ENCODE measurements at regions not wholly inside any gene's neighbourhood (a gene's known extent, or its start where the extent isn't known, plus 50 kb on each side); places are given as distances from the start of the nearest gene placed in this dataset.

DNA sequence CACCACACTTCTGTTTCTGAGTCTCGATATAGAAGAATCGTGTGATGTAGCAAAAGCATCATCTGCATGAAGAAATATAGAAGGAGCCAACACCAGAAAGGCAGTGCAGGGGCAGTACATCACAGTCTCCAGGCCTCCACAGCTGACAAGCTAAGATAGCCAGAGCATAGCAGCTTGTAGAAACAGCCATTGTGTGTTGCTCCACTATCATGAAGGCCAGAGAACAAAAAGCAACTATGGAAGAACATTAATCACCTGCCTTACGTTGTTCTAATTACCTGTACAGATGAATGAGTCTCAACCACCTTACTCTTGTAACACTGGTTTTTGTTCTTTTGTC is 129.0 kb downstream of the RND3 start:
- no peak for DNase-seq
- intact Hi-C loops (cut with DNase I; ENCODE audit: low total_unique reads), result no loop called here
- Histone ChIP-seq H3K4me1 (no peaks in the 10 kb centered on the region), H3K4me3 (no peak overlapping the region), H3K27ac (no peak overlapping the region), H3K9me3 (no peaks in the 10 kb centered on the region), H3K27me3 (no peaks in the 10 kb centered on the region), H3K36me3 (no peaks in the 10 kb centered on the region)
- TF ChIP-seq POLR2A (IDR thresholded peaks at IDR 0.05) (no peak), POLR2AphosphoS5 (IDR thresholded peaks at IDR 0.05) (no peak), EP300 (IDR thresholded peaks at IDR 0.05) (no peak), CTCF (IDR thresholded peaks at IDR 0.05) (no peak)
- WGBS, 5 donors, result 77 to 86% (median 82%) methylated on average over 3 of the region's 3 CpGs

- Histone ChIP-seq H3K27ac (no peak overlapping the region), H3K9me3 (no peaks in the 10 kb centered on the region), H3K4me3 (no peak overlapping the region), H3K27me3 (no peaks in the 10 kb centered on the region), H3K4me1 (no peaks in the 10 kb centered on the region), H3K36me3 (no peaks in the 10 kb centered on the region)
- DNase-seq, result no peak
- intact Hi-C loops (cut with DNase I; ENCODE audit: low total_unique reads), result no loop called here
- TF ChIP-seq POLR2A (IDR thresholded peaks at IDR 0.05) (no peak), POLR2AphosphoS5 (IDR thresholded peaks at IDR 0.05) (no peak), CTCF (IDR thresholded peaks at IDR 0.05) (no peak), EP300 (IDR thresholded peaks at IDR 0.05) (no peak)
- 55 to 71% (median 68%) methylated on average over 2 of the region's 2 CpGs for WGBS, 5 donors
Observed at GRCh38 chr2:150357770-150358467, 129.5 kb downstream of the RND3 start.

- intact Hi-C loops (cut with DNase I; ENCODE audit: low total_unique reads), result no loop called here
- no peak overlapping the region for H3K4me3 ChIP-seq
- H3K27ac ChIP-seq, result no peak overlapping the region
- no peak for DNase-seq
- H3K4me1 ChIP-seq, result no peaks in the 10 kb centered on the region
- TF ChIP-seq POLR2AphosphoS5 (IDR thresholded peaks at IDR 0.05) (no peak), CTCF (IDR thresholded peaks at IDR 0.05) (no peak)
- no peaks in the 10 kb centered on the region for H3K9me3 ChIP-seq
- WGBS, 5 donors, result 87 to 97% (median 96%) methylated on average over 2 of the region's 2 CpGs
- no peaks in the 10 kb centered on the region for H3K36me3 ChIP-seq
- H3K27me3 ChIP-seq, result no peaks in the 10 kb centered on the region
Observed at GRCh38 chr2:150355440-150355839, 132.0 kb downstream of the RND3 start.

- 75 to 90% (median 86%) methylated on average over 2 of the region's 2 CpGs for WGBS, 5 donors
Observed at GRCh38 chr2:150353376-150353775, 134.1 kb downstream of the RND3 start.

DNA sequence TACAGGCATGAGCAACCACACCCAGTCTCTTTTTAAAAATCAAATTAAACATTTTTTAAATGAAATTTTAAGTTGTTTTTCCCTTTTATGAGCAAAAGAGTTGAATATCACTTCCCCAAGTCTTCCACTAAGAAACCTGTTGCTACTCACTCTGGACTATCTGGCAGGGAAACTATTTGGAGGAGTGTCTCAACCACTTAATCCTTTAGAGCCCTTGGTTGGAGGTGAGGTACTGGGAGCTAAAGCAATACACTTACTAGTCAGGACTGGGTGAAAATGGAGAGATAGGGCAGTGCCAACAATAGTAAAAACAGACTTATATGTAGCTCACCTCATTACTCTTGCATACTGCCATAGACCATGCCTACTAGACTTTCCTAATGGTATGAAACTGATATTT is 135.5 kb downstream of the RND3 start:
- Histone ChIP-seq H3K4me3 (no peak overlapping the region), H3K27ac (no peak overlapping the region), H3K36me3 (no peaks in the 10 kb centered on the region), H3K27me3 (no peaks in the 10 kb centered on the region), H3K9me3 (no peaks in the 10 kb centered on the region), H3K4me1 (no peaks in the 10 kb centered on the region)
- no peak for DNase-seq
- TF ChIP-seq CTCF (IDR thresholded peaks at IDR 0.05) (no peak), POLR2AphosphoS5 (IDR thresholded peaks at IDR 0.05) (no peak)
- intact Hi-C loops (cut with DNase I; ENCODE audit: low total_unique reads), result no loop called here

More at GRCh38 chr2:150353376-150353775, 134.1 kb downstream of the RND3 start:
- intact Hi-C loops (cut with DNase I; ENCODE audit: low total_unique reads), result no loop called here
- H3K27ac ChIP-seq, result no peak overlapping the region
- H3K27me3 ChIP-seq, result no peaks in the 10 kb centered on the region
- DNase-seq, result no peak
- no peak overlapping the region for H3K4me3 ChIP-seq
- no peaks in the 10 kb centered on the region for H3K4me1 ChIP-seq
- TF ChIP-seq POLR2A (IDR thresholded peaks at IDR 0.05) (no peak), POLR2AphosphoS5 (IDR thresholded peaks at IDR 0.05) (no peak)
- H3K36me3 ChIP-seq, result no peaks in the 10 kb centered on the region
- no peaks in the 10 kb centered on the region for H3K9me3 ChIP-seq

Measured in stomach (tissue), 8 donors.